Thyroid gland (tissue), 4 donors: ENCODE measurements at regions not wholly inside any gene's neighbourhood (a gene's known extent, or its start where the extent isn't known, plus 50 kb on each side); places are given as distances from the start of the nearest gene placed in this dataset.
"Not testable (repeated sequence)": the region's sequence is repeated elsewhere in the genome, so short reads cannot be mapped to it uniquely, and the experiment has no call there.

ENCODE experiments used
- DNase-seq, 2 donors: peaks; one replicate each; pipeline ENCODE4 v3.0.0-alpha.2; 2019
- H3K27ac ChIP-seq, 3 donors: fragments of 200-600 bp; sonication (generic); 1 replicate in 2 of 3; 2 replicates in 1 of 3; pipeline ENCODE4 v1.5.1; 2016 to 2019; ENCODE audit warnings: mild to moderate bottlenecking in 1 of 3, moderate library complexity in 1 of 3
- H3K27me3 ChIP-seq: fragments of 200-600 bp; sonication (generic); one replicate; pipeline ENCODE4 v1.5.1; 2019
- H3K36me3 ChIP-seq, 2 donors: fragments of 200-600 bp; sonication (generic); one replicate each; pipeline ENCODE4 v1.5.1; 2016 to 2019
- H3K4me1 ChIP-seq, 2 donors: fragments of 200-600 bp; sonication (generic); one replicate each; pipeline ENCODE4 v1.5.1; 2017 to 2019
- H3K4me3 ChIP-seq, 3 donors: fragments of 200-600 bp; sonication (generic); replicated peaks in 1 of 3; 1 replicate in 2 of 3; 2 replicates in 1 of 3; pipeline ENCODE4 v1.5.1; 2016; ENCODE audit warnings: mild to moderate bottlenecking in 1 of 3
- H3K9me3 ChIP-seq: fragments of 200-600 bp; sonication (generic); one replicate; pipeline ENCODE4 v1.5.1; 2017
- CTCF ChIP-seq, 6 experiments: fragments of 200-600 bp in 3 of 6; fragments of 450-650 bp in 3 of 6; sonication (generic) in 3 of 6; IDR thresholded peaks; one replicate each; pipeline ENCODE4 v1.5.1; 2016 to 2019; ENCODE audit warnings: antibody characterized with exemption in 6 of 6, mild to moderate bottlenecking in 2 of 6, inconsistent platforms in 1 of 6, moderate library complexity in 1 of 6
- POLR2A ChIP-seq, 2 donors: fragments of 450-650 bp; IDR thresholded peaks; one replicate each; pipeline ENCODE4 v1.6.1; 2017; ENCODE audit warnings: antibody characterized with exemption in 2 of 2, mild to moderate bottlenecking in 2 of 2, moderate library complexity in 1 of 2
- WGBS, 2 donors: methylation state at CpG; one replicate each; pipeline ENCODE4 v1.1.5; 2017; 5-methylcytosine and 5-hydroxymethylcytosine counted together
- intact Hi-C: fragments of 100-400 bp; cut with DNase I; formaldehyde crosslinking; loops from one replicate; pipeline ENCODE4 v1.15.1; 2023

- H3K36me3 ChIP-seq, result no peaks in the 10 kb centered on the region
- H3K27me3 ChIP-seq, result no peaks in the 10 kb centered on the region
- TF ChIP-seq CTCF (IDR thresholded peaks at IDR 0.05) (no peak), POLR2A (IDR thresholded peaks at IDR 0.05) (no peak)
- intact Hi-C loops, result no loop called here
- H3K9me3 ChIP-seq, result no peaks in the 10 kb centered on the region
- H3K27ac ChIP-seq, result no peak overlapping the region
- WGBS, 2 donors, result 14 to 22% methylated on average over 20 to 22 of the region's 22 CpGs
- DNase-seq, result peak; percentile 14 to 22
- peaks cover 0 to 9% of the 10 kb centered on the region in 2 donors for H3K4me1 ChIP-seq
- H3K4me3 ChIP-seq, result no peak overlapping the region
Observed at GRCh38 chr12:124217508-124218242, 77.2 kb upstream of the RFLNA start.

- H3K27ac ChIP-seq, result no peak overlapping the region
- 78 to 89% methylated on average over 1 of the region's 1 CpG for WGBS, 2 donors
Observed at GRCh38 chr12:124218243-124218560, 76.7 kb upstream of the RFLNA start.

GRCh38 chr12:124218650-124219049 lies 76.2 kb upstream of the RFLNA start:
- H3K4me1 ChIP-seq, H3K4me3 ChIP-seq, H3K27ac ChIP-seq, DNase-seq, H3K27me3 ChIP-seq, H3K9me3 ChIP-seq, intact Hi-C loops, H3K36me3 ChIP-seq: not testable (repeated sequence)
- WGBS, 2 donors, result 78 to 88% methylated on average over 3 of the region's 3 CpGs

More at GRCh38 chr12:124218243-124218560, 76.7 kb upstream of the RFLNA start:
- no peak for TF ChIP-seq POLR2A (IDR thresholded peaks at IDR 0.05)
- intact Hi-C loops, result no loop called here
- no peak for DNase-seq
- Histone ChIP-seq H3K9me3 (no peaks in the 10 kb centered on the region), H3K4me1 (peaks cover 0 to 9% of the 10 kb centered on the region in 2 donors), H3K27me3 (no peaks in the 10 kb centered on the region), H3K36me3 (no peaks in the 10 kb centered on the region), H3K4me3 (no peak overlapping the region)

GRCh38 chr12:124222368-124223245 lies 72.3 kb upstream of the RFLNA start:
- DNase-seq, result no peak
- intact Hi-C loops, result no loop called here
- 79% methylated on average over 14 of the region's 14 CpGs for WGBS, 2 donors

GRCh38 chr12:124223733-124224138 lies 71.2 kb upstream of the RFLNA start:
- H3K4me3 ChIP-seq, intact Hi-C loops, H3K27ac ChIP-seq, H3K4me1 ChIP-seq, H3K27me3 ChIP-seq, DNase-seq, H3K9me3 ChIP-seq, H3K36me3 ChIP-seq: not testable (repeated sequence)
- WGBS, 2 donors, result 85 to 96% methylated on average over 12 of the region's 12 CpGs

More at GRCh38 chr12:124222368-124223245, 72.3 kb upstream of the RFLNA start:
- Histone ChIP-seq H3K27me3 (no peaks in the 10 kb centered on the region), H3K27ac (no peak overlapping the region), H3K36me3 (no peaks in the 10 kb centered on the region), H3K4me1 (peaks cover 0 to 5% of the 10 kb centered on the region in 2 donors), H3K9me3 (no peaks in the 10 kb centered on the region), H3K4me3 (no peak overlapping the region)
- TF ChIP-seq CTCF (IDR thresholded peaks at IDR 0.05) (no peak), POLR2A (IDR thresholded peaks at IDR 0.05) (no peak)

GRCh38 chr12:124224535-124225110 lies 70.3 kb upstream of the RFLNA start:
- intact Hi-C loops, result no loop called here
- no peak for DNase-seq
- Histone ChIP-seq H3K4me3 (no peak overlapping the region), H3K36me3 (no peaks in the 10 kb centered on the region), H3K4me1 (no peaks in the 10 kb centered on the region), H3K27me3 (no peaks in the 10 kb centered on the region), H3K9me3 (no peaks in the 10 kb centered on the region), H3K27ac (no peak overlapping the region)
- 80 to 86% methylated on average over 14 to 19 of the region's 19 CpGs for WGBS, 2 donors
- no peak for TF ChIP-seq POLR2A (IDR thresholded peaks at IDR 0.05)
- TF ChIP-seq CTCF (IDR thresholded peaks at IDR 0.05), result no peak
